ENCODE measurements at regions not wholly inside any gene's neighbourhood (a gene's known extent, or its start where the extent isn't known, plus 50 kb on each side); places are given as distances from the start of the nearest gene placed in this dataset.
"Not testable (repeated sequence)": the region's sequence is repeated elsewhere in the genome, so short reads cannot be mapped to it uniquely, and the experiment has no call there.

- DNase-seq: no peak
Observed at GRCh38 chr5:118365718-118366117, 622.6 kb downstream of the DTWD2 start.

- no peak for DNase-seq
Observed at GRCh38 chr5:118354797-118355196, 633.5 kb downstream of the DTWD2 start.

GRCh38 chr5:118353970-118354369 is 634.4 kb downstream of the DTWD2 start:
- no peak for DNase-seq

GRCh38 chr5:118336468-118336867 is 651.9 kb downstream of the DTWD2 start:
- no peak for DNase-seq

GRCh38 chr5:118327389-118327788 is 661.0 kb downstream of the DTWD2 start:
- DNase-seq: no peak

GRCh38 chr5:118326481-118327045 is 661.8 kb downstream of the DTWD2 start:
- no peak for DNase-seq

GRCh38 chr5:118325931-118326330 is 662.4 kb downstream of the DTWD2 start:
- DNase-seq: no peak

- DNase-seq: not testable (repeated sequence)
Observed at GRCh38 chr5:118323723-118324122, 664.6 kb downstream of the DTWD2 start.

- no peak for DNase-seq
Observed at GRCh38 chr5:118321081-118321480, 667.3 kb downstream of the DTWD2 start.

GRCh38 chr5:118320121-118320520 is 668.2 kb downstream of the DTWD2 start:
- DNase-seq: no peak

GRCh38 chr5:118314931-118315330 is 673.4 kb downstream of the DTWD2 start:
- DNase-seq: no peak

GRCh38 chr5:118311103-118311819 is 677.1 kb downstream of the DTWD2 start:
- no peak for DNase-seq

GRCh38 chr5:118310401-118310800 is 677.9 kb downstream of the DTWD2 start:
- DNase-seq: no peak

GRCh38 chr5:118303296-118303695 is 685.1 kb downstream of the DTWD2 start:
- DNase-seq: no peak

GRCh38 chr5:118302786-118303185 is 685.6 kb downstream of the DTWD2 start:
- DNase-seq: no peak

GRCh38 chr5:118301696-118302095 is 686.7 kb downstream of the DTWD2 start:
- DNase-seq: no peak

- DNase-seq: no peak
Observed at GRCh38 chr5:118295045-118295444, 693.3 kb downstream of the DTWD2 start.

GRCh38 chr5:118293378-118293777 is 695.0 kb downstream of the DTWD2 start:
- DNase-seq: no peak

- no peak for DNase-seq
Observed at GRCh38 chr5:118290204-118290603, 698.1 kb downstream of the DTWD2 start.

GRCh38 chr5:118284230-118284629 is 704.1 kb downstream of the DTWD2 start:
- not testable (repeated sequence) for DNase-seq

- not testable (repeated sequence) for DNase-seq
Observed at GRCh38 chr5:118282480-118283038, 705.8 kb downstream of the DTWD2 start.

- DNase-seq: no peak
Observed at GRCh38 chr5:118279540-118280294, 708.6 kb downstream of the DTWD2 start.

- DNase-seq: no peak
Observed at GRCh38 chr5:118270526-118270925, 717.8 kb downstream of the DTWD2 start.

- no peak for DNase-seq
Observed at GRCh38 chr5:118258223-118258622, 730.1 kb downstream of the DTWD2 start.

Data from retina (tissue), 1 donor.